GM18868 (cell line): ENCODE measurements at regions not wholly inside any gene's neighbourhood (a gene's known extent, or its start where the extent isn't known, plus 50 kb on each side); places are given as distances from the start of the nearest gene placed in this dataset.

Source experiments
- ATAC-seq: cut with Tn5 transposase; IDR thresholded peaks from one replicate; pipeline ENCODE4 v1.9.1; 2021; ENCODE audit warnings: mild to moderate bottlenecking, moderate library complexity; ENCODE audit not compliant: unreplicated experiment

DNA sequence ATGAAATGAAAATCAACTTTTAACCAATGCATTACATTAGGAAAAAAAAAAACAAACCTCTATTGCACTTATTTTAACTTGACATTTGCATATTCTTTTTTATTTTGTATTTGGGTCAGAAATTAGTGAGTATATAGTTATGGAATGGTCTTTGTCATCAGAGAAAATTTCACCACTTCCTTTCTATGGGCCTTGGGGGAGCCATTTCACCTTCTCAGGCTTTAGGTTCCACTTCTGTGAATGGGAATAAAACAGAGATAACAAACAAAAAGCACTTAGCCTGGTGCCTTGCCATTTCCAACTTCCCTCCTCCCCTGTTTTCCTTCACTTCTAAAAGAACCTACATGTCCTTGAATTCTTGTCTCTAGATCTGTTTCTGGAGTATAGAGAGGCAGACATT is 168.0 kb upstream of the STT3B start:
- no peak for ATAC-seq

DNA sequence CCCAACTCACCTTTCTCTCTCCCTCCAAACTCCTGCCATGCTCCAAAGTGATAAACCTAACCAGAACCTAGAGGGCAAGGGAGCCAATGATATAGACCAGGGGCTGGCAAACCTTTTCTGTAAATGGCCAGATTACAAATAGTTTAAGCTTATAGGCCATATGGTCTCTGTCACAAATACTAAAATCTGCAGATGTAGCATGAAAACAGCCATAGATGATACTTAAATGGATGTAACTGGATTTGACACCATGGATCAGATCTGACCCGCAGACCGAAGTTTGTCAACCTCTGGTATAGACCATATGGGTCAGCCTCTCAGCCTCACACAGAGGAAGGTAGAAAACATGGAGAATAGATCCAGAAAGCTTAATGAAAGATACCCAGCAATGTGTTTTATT is 165.2 kb upstream of the STT3B start:
- no peak for ATAC-seq

DNA sequence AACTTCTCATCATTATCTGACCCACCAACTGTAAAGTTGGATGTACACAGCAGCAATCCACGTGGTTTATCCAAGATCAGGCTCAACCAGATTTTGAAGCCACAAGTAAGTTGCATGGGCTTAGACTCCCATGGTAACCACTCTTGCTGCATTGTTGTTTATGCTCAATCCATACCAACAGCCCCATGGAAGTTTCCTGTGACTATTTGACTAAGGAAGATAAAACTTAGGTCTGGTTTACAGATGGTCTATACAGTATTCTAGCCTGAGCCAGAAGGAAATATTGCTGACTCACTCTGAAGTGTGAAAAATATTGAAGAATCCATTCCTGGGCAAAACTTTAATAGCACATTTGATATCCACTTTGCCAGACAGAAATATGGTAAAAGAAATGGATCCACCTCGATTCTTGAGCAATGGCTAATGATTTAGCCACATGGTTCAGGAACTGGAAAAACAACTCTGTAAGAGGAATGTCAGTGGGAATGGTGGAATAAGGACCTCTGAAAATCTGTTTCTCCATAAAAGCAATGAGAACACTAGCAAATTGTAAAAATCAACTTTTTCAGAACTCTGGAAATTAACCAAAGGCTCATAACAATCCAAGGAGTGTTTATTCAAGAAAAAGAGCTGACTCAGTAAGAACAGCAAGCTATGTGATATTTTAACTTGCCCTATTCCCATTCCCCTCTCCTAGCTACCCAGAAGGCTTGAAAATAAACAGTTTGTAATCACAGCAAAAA is 162.9 kb upstream of the STT3B start:
- no peak for ATAC-seq

DNA sequence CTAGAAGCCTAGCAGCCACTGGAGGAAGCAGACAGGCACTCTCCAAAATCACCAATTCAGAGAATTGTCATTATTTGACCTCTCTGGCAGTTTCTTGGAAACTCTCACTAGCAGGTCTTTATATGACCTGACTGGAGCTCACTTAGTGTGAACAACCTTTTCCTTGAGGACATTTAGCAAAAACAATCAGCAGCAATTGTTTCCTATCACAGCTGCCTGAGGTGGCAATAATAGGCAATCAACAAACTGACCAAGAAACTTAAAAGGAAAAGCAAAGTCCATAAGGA is 162.4 kb upstream of the STT3B start:
- no peak for ATAC-seq

DNA sequence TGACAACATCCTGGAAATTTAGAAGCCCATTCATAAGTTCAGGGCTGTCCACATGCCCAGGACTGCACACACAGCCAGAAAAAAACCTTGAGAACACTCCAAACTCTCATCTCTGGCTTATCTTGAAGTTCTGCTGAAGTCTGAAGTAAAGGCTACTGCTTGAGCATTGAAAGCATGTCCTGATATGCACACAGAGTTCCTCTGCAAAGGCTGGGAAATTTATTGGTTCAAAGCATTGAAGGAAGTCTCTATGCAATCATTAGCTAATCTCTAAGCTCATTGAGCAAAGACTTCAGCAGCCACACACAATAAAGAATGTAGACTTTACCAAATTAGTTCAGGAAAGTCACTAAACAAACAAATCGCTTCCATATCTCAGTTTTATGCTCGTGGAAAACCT is 162.0 kb upstream of the STT3B start:
- ATAC-seq, result no peak

DNA sequence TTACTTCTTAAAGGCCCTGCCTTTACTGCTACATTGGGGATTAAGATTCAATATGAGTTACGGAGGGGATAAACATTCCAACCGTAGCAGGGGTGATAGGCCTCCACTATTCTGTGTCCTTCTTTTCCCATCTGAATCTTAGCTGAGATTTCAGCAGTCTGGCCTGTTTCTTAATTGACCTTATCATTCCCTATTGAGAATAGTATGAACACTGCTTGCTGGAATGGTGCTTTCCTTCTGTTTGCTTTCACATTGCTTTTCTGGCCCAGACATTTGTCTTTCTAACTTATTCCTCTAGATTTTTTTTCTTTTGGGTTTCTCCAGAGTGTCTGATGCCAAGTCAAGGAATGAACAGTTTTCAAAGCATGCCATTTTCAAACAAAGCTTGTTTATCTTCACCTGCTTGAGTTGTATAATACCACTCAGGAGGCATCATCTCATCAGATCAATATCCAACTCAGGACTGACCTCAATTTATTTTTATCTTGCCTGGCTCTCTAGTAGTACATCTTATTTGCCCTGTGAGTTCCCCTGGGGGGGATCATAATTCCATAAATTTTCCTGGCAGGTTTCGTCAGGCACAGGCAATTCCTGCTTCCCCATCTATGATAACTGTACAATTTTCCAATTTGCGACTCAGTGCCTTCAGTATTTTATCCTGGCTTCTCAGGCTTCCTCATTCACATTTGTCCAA is 161.1 kb upstream of the STT3B start:
- ATAC-seq, result no peak

DNA sequence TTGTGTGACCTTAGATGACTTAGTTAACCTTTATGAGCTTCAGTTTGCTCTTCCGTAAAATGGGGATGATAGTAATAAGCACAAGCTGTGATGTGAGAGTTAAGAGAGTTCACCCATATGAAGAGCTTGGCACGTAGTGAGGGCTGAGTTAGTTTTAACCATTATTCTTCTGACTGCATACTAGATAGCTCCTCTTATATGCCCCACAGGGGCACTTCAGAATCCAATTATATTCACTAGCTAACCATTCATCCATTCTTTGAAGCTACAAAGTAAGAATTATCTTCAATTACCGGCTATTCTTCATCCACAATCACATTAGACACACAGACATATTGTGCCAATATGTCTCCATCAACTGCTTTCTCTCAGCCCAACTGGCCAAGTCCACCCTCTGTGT is 159.0 kb upstream of the STT3B start:
- ATAC-seq, result no peak

DNA sequence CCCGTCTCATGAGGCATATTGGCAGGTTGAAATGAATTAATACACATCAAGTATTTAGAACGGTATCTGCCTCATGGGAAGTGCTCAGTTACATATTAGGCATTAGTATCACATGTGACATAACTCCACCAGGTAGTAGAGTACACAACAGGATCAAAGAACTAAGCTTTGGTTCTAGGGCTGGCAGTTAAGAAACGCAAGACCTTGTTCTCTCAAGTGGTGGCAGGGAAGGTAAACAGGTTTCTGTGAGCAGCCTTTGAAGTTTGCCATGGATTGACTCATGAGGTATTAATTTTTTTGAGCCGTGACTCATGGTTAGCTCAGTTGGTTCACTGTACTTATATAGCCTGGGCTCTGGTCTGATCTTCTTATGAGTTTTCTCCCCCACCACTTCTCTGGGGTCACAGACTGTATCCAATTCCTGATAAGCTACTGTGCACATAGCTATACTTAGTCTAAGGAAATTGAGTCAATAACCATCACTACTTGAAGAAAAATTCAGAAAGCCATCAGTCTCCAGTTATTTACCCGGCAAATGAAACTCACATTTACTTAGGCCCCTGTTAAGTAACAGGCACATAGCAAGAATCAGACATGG is 155.6 kb upstream of the STT3B start:
- peak; percentile 84 for ATAC-seq

DNA sequence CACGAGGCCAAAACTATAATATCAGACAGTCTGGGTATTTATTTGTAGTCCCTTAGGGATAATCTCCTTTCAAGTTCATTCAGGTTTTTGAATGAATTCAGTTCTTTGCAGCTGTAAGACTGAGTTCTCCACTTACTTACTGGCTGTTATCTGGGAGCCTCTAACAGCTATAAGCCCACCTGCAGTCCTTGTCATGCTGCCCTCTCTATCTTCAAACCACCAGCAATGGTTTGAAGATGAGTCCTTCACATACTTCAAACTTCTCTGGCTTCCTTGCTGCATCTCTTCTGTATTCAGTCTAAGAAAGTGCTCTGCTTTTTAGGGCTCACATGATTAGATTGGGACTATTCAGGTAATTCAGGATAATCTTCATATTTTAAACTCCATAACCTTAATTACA is 154.5 kb upstream of the STT3B start:
- no peak for ATAC-seq

DNA sequence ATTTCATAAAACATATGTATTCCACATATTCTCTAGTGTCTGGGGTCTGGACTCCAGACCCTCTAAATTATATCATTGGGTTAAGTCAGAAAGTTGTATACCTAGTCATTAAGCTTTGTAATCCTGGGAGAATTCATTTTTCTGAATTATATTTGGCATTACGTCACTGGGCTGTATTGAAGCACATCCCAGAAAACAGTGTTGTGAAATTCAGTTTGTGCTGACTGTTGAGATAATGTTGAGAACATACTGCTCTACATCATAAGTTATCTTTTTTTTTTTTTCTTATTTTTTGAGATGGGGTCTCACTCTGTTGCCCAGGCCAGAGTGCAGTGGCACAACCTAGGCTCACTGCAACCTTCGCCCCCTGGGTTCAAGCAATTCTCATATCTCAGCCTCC is 153.1 kb upstream of the STT3B start:
- no peak for ATAC-seq

DNA sequence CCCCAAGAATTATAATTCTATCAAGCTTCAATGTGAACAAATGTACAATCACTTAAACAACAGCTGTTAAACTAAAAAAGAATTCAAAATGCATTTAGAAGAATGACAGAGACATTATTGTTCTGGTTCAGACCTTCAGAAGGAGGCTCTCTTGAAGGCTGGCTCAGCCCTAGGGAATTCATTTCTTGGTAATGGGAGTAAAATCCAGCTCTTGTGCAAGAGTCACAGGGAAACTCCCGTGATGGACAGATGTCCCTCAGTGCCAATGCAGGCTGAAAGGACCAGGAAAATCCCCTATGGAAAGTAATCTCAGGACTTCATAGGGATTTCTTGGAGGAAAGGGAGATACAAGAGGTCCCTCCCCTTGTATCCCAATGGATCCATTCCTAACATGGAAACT is 149.9 kb upstream of the STT3B start:
- no peak for ATAC-seq

DNA sequence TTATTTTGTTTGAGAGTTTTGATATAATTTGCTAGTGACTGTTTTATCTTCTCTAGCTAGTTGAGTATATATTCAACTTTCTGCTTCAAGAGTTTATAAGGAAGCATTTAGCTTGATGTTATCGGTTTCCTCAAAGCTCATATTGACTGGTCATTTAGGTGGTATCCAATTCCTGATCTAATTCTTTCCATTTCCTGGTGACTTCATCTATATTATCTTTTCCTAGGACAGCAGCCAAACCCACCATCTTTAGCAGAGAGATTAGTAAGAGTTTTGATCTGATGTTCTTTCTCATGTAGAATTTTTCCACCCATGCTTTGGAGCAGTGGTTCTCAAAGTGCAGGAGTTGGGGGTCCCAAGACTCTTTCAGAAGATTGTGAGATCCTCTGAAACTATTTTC is 148.6 kb upstream of the STT3B start:
- ATAC-seq, result no peak

DNA sequence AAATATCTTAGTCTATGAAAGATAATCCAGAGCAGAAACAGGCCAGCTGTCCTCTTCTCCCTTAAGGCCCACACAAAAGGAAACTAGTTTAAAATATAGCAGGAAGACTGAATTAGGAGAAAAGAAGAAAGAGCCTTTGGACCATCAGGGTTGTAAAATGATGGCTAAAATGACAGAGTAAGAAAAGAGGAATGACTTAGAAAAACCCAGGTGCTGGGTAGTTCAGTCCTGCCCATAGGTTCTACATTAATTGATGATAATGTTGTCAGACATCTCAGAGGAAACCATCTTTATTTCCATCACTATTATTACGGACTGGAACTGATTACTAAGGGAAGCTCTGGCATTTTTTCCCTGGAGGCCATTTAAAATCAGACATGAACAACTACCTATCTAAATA is 142.8 kb upstream of the STT3B start:
- ATAC-seq, result no peak

DNA sequence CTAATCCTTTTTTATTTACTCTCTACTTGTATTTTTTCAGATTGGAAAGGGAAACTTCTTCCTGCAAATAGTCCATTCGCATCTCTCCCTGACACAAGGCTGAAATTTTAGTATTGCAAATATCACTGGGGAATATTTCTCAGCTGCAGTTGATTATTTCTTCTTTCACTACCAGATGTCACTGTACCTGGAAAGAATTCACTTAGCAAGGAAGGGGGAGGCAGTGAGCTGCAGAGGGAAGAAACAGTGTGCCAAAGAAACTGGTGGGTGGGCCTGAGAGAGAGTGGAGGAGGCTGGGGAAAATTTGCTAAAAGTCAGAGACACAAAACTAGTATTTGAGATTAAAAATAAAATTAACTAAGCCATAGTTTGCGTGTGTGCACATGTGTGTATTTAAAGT is 142.3 kb upstream of the STT3B start:
- no peak for ATAC-seq

DNA sequence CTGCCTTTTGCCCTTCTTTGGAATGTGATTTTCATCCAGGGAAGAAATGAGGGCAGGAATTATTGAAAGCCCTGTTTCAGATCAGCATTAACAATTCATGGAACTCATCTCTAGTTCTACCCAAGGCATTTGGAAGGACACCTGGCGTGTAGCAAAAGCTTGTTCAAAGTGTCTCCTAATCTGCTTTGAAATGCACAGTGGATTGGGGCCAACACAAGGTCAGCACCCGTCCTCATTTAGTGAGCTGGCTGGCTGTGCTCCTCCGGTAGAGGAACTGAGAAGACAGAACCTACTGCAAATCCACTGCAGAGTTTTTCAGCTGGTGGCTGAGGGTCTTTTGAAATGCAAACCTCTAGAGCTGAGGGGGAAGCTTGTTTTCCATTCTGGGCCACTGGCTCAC is 141.6 kb upstream of the STT3B start:
- peak; percentile 56 for ATAC-seq

DNA sequence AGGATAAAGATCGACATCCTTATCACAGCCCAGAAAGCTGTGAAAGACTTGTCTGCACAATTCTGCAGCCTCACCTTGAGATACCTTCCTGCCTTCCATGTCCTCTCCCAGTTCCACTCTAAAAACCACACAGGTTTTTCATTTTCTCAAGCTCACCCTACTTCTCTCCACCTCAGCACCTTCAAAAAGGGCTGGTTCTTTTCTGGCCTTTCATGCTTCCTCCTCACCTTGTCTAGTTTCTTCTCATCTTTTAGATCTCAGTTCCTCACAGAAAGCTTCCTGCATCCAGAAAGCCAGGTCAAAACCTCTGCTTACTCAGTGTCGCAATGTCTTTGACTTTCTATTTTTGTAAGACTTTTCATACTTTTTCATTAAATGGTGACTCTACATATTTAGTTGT is 140.2 kb upstream of the STT3B start:
- peak; percentile 76 for ATAC-seq

DNA sequence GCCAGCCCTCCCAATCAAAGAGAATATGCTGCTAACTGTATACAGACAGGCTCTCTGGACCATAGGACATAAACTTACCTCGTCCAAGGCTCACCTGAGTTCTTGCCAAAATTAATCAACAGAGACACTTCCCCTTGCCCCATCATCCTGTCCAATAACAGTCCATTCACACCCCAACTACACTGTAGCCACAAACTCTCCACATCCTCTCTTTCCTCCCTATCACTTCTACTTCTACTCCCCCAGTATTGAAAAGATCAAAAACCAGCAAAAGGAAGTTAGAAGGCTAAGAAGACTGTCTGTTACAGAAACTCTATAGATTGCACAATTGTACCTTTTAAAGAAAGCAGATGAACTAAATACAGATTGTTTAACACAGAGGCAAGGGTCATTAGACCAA is 133.5 kb upstream of the STT3B start:
- ATAC-seq, result no peak

DNA sequence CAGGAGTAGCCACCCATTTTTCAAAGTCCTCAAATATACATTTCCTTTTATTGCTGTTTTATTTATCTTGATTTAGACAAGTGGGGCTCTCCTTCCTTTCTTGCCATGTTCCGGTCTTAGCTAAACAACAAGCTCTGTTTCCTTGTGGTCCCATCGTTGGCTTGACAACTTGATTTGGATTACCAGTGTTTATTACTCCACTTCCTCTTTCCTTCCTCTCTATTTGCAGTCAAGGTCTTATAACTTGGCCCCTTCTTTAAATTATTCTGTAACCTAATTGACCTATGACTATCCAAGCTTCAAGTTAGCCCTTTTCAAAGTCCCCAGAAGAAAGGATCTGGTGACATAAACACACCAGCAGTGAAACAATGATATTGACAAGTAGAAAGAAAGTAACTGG is 130.6 kb upstream of the STT3B start:
- no peak for ATAC-seq

DNA sequence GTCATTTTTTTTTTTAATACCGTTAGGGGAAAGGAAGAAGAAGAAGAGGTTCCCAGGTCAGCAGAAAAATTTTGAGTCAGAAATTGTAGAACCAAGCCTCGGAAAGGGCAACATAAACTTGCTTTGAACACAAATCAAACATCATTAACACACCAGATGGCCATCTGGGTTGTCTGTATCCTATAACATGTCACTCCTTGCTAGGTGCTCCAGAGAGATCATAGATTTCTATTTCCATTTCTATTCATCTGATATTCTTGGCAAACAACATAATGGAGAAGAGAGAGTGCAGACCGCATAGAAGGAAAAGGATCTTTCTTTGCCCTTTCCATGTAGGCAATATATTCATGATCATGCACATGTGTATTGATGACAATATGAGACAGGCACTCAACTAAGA is 129.5 kb upstream of the STT3B start:
- no peak for ATAC-seq

DNA sequence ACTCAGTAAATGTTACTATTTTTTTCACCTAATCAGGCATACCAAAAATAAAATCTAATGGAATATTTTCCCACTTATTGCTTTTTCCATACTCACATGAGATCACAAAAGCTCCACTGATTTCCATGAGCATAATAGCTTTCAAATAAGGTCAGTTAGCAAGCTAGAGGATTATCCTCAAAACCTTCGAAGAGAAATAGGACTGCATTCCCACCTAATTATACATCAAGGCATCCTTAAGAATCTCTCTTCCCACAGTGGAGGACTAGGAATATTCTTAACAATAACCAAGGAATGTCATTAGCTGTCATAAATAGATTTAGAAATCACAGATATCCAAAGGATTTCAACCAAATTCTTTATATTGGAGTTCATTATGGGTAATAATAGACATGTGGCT is 127.9 kb upstream of the STT3B start:
- no peak for ATAC-seq

DNA sequence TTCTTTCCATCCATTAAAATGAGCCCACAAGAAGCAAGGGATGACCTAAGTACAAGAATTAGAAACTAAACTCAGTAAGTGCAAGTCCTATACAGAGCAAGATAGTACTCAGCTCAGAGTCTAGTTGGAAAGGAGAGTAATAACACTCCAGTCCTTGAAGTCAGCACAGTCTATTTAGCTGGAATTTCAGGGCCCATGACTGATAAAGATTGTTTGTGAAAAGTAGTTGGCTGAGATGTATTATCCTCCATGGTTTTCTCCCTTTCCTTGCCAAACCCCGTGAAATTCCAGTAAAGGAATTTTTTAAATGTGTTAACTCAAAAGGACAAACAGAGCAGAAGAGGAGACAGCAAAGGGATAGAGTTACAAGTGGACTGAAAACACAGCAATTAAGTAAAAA is 127.2 kb upstream of the STT3B start:
- no peak for ATAC-seq

DNA sequence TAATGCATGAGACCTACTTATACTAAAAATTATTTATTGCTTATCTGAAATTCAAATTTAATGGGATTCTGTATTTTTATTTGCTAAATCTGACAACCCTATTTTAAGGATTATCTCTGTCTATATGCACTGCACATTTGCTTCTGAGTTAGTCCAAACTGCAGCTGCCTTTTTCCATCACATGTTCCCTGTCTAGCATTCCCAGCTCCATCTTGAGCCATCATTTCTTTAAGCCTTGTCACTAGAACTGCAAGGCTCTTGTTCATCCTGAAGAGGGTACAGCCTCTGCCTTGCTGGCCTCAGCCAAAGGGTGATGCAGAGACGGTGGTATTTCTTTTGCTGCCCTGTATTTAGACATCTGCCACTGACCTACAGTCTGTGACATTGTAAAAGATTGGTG is 125.8 kb upstream of the STT3B start:
- ATAC-seq, result no peak

DNA sequence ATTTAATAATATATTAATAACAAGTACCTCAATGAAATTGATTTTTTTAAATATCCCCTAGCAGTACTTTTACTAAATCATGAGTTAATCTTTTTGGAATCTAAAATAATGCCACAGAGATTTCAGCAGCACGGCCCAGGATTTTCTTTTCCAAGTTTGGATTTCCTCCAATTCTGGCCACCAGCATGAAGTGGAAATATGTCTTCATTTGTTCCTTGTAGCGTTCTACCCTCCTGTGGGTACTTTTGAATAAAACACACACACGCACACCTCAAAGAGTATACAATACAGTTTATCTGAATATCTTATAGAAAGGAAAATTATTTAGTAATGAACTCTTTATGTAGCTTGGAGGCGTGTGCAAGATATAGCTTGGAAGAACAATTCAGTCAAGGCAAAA is 125.1 kb upstream of the STT3B start:
- no peak for ATAC-seq
